Stimulated activated effector memory CD8-positive, alpha-beta T cell treated with anti-CD3 and anti-CD28 coated beads, Interleukin-12 subunit alpha, Interleukin-12 subunit beta, amount 100 ng/mL, for 72 hours (primary cell): ENCODE measurements at regions not wholly inside any gene's neighbourhood (a gene's known extent, or its start where the extent isn't known, plus 50 kb on each side); places are given as distances from the start of the nearest gene placed in this dataset.
"Not testable (repeated sequence)": the region's sequence is repeated elsewhere in the genome, so short reads cannot be mapped to it uniquely, and the experiment has no call there.

ENCODE experiments used
- ATAC-seq: fragments of 150-1000 bp; cut with Tn5 transposase; 2 replicates; pipeline ENCODE4 v1.10.0; 2021
- DNase-seq, 2 donors: peaks; one replicate each; pipeline ENCODE4 v3.0.0; 2021 to 2022; ENCODE audit warnings: low spot score in 2 of 2
- H3K27ac Mint-ChIP-seq: one replicate; pipeline ENCODE4 v1.8.0; 2022; ENCODE audit warnings: mild to moderate bottlenecking, mixed read lengths
- H3K36me3 Mint-ChIP-seq: one replicate; pipeline ENCODE4 v1.8.0; 2022; ENCODE audit warnings: mild to moderate bottlenecking, mixed read lengths
- H3K4me1 Mint-ChIP-seq: one replicate; pipeline ENCODE4 v1.8.0; 2022; ENCODE audit warnings: mixed read lengths
- H3K4me3 Mint-ChIP-seq: one replicate; pipeline ENCODE4 v1.8.0; 2022; ENCODE audit warnings: mild to moderate bottlenecking, mixed read lengths
- H3K9me3 Mint-ChIP-seq: one replicate; pipeline ENCODE4 v1.8.0; 2022; ENCODE audit warnings: mixed read lengths

GRCh38 chr12:67068761-67069450, 200.3 kb upstream of the CAND1 start:
- no peak overlapping the region for H3K27ac Mint-ChIP-seq
- H3K4me3 Mint-ChIP-seq: peak overlapping the region; percentile 72
- ATAC-seq (peak; percentile 67), DNase-seq (peak; percentile 11 to 51)
- H3K36me3 Mint-ChIP-seq: no peaks in the 10 kb centered on the region
- no peaks in the 10 kb centered on the region for H3K9me3 Mint-ChIP-seq
- H3K4me1 Mint-ChIP-seq: peaks cover 26% of the 10 kb centered on the region

- DNase-seq: peak in 1 of 2 donors; percentile 50
- H3K36me3 Mint-ChIP-seq: no peaks in the 10 kb centered on the region
- peak; percentile 69 for ATAC-seq
- peaks cover 26% of the 10 kb centered on the region for H3K4me1 Mint-ChIP-seq
- H3K9me3 Mint-ChIP-seq: no peaks in the 10 kb centered on the region
- H3K27ac Mint-ChIP-seq: no peak overlapping the region
- peak overlapping the region; percentile 72 for H3K4me3 Mint-ChIP-seq
Observed at GRCh38 chr12:67069451-67070306, 199.5 kb upstream of the CAND1 start.

DNA sequence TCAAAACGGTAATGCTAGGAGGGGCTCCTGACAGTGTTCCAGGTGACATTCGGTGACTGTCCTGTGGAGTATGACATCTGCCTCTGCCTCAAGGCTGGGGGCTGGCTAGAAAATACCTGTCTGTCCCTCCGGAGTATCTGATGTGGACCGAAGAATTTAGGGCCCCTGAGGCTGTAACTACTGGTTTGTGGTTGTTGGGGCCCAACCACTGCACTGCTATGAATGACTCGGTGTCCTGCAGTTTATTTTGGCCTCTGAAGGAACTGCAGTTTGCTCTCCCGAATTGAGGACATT, 198.9 kb upstream of the CAND1 start:
- H3K9me3 Mint-ChIP-seq: no peaks in the 10 kb centered on the region
- ATAC-seq (no peak), DNase-seq (no peak)
- H3K4me3 Mint-ChIP-seq: peak overlapping the region; percentile 72
- H3K36me3 Mint-ChIP-seq: no peaks in the 10 kb centered on the region
- no peak overlapping the region for H3K27ac Mint-ChIP-seq
- peaks cover 26% of the 10 kb centered on the region for H3K4me1 Mint-ChIP-seq

DNA sequence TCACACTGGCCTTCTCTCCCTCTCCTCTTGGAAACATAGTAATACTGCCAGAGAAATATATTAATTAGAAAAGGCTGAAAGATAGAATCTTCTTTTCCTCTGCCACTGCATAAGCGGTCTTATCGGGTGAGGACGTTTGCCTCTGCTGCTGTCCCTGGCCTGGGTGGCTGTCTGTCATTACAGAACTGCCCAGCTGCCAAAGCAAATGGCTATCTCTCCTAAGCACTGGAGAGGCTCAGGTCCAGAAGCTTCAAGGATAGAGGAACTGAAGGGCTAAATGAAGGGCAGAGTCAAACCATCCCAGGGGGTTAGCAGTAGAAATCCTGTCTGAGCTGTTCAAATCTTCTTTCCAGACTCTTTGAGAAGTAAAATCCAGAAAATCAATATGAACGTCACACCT, 198.6 kb upstream of the CAND1 start:
- ATAC-seq (no peak), DNase-seq (no peak)
- no peaks in the 10 kb centered on the region for H3K9me3 Mint-ChIP-seq
- H3K36me3 Mint-ChIP-seq: no peaks in the 10 kb centered on the region
- H3K27ac Mint-ChIP-seq: no peak overlapping the region
- H3K4me3 Mint-ChIP-seq: peak overlapping the region; percentile 72
- peaks cover 26% of the 10 kb centered on the region for H3K4me1 Mint-ChIP-seq

DNA sequence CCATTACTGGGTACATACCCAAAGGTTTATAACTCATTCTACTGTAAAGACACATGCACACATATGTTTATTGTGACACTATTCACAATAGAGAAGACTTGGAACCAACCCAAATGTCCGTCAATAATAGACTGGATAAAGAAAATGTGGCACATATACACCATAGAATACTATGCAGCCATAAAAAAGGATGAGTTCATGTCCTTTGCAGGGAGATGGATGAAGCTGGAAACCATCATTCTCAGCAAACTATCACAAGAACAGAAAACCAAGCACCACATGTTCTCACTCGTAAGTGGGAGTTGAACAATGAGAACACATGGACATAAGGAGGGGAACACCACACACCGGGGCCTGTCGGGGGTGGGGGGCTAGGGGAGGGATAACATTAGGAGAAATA, 196.9 kb upstream of the CAND1 start:
- ATAC-seq, DNase-seq, H3K4me3 Mint-ChIP-seq, H3K27ac Mint-ChIP-seq, H3K9me3 Mint-ChIP-seq, H3K36me3 Mint-ChIP-seq: not testable (repeated sequence)
- peaks cover 26% of the 10 kb centered on the region for H3K4me1 Mint-ChIP-seq

- Mint-ChIP-seq H3K27ac (no peak overlapping the region), H3K9me3 (no peaks in the 10 kb centered on the region), H3K36me3 (no peaks in the 10 kb centered on the region), H3K4me3 (no peak overlapping the region), H3K4me1 (peaks cover 18% of the 10 kb centered on the region)
- ATAC-seq (no peak), DNase-seq (no peak)
Observed at GRCh38 chr12:67073336-67073735, 195.8 kb upstream of the CAND1 start.

DNA sequence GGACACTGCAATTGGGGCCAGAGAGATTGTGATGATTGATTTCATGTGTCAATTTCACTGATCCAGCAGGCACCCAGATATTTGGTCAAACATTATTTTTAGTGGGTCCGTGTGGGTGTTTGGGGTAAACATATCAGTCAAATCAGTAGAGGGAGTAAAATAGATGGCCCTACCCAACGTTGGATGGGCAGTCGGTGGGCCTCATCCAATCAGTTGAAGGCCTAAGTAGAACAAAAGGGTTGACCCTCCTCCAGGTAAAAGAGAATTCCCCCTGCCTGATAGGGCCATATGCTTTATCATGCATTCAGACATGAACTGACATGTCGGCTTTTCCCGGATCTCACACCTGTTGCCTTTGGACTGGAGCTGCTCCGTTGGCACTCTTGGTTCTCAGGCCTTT, 195.1 kb upstream of the CAND1 start:
- H3K9me3 Mint-ChIP-seq: no peaks in the 10 kb centered on the region
- no peak for DNase-seq
- H3K27ac Mint-ChIP-seq: no peak overlapping the region
- H3K4me3 Mint-ChIP-seq: no peak overlapping the region
- H3K36me3 Mint-ChIP-seq: no peaks in the 10 kb centered on the region
- ATAC-seq: no peak
- H3K4me1 Mint-ChIP-seq: peaks cover 10% of the 10 kb centered on the region

- DNase-seq (no peak), ATAC-seq (peak; percentile 67)
- Mint-ChIP-seq H3K4me3 (no peak overlapping the region), H3K4me1 (no peaks in the 10 kb centered on the region), H3K36me3 (no peaks in the 10 kb centered on the region), H3K27ac (no peak overlapping the region), H3K9me3 (no peaks in the 10 kb centered on the region)
Observed at GRCh38 chr12:67077617-67078016, 191.5 kb upstream of the CAND1 start.

DNA sequence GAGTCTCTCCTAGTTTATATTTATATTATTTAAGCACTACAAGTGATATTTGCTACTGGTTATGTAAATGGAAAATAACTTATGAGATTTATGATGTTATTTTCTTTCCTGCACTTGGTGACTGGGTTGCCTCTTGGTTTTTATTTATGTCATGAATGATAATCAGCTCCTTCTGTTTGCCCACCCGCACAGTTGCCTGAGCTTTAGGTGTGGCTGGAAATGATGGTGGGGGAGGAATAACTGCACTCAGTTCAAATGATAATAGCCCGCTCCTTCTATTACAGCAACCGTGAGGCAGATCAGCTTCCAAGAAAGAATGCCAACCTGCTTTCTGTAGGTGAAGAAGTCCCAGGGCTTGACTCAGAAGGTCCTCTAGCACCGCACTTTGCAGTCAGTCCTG, 190.2 kb upstream of the CAND1 start:
- Mint-ChIP-seq H3K27ac (no peak overlapping the region), H3K4me1 (no peaks in the 10 kb centered on the region), H3K4me3 (no peak overlapping the region), H3K9me3 (no peaks in the 10 kb centered on the region), H3K36me3 (no peaks in the 10 kb centered on the region)
- ATAC-seq (no peak), DNase-seq (no peak)

- H3K4me1 Mint-ChIP-seq: no peaks in the 10 kb centered on the region
- ATAC-seq: no peak
- no peaks in the 10 kb centered on the region for H3K36me3 Mint-ChIP-seq
- no peak overlapping the region for H3K4me3 Mint-ChIP-seq
- no peak for DNase-seq
- H3K9me3 Mint-ChIP-seq: no peaks in the 10 kb centered on the region
- H3K27ac Mint-ChIP-seq: no peak overlapping the region
Observed at GRCh38 chr12:67080637-67081036, 188.5 kb upstream of the CAND1 start.

- Mint-ChIP-seq H3K4me3 (no peak overlapping the region), H3K9me3 (no peaks in the 10 kb centered on the region), H3K27ac (no peak overlapping the region), H3K36me3 (no peaks in the 10 kb centered on the region), H3K4me1 (no peaks in the 10 kb centered on the region)
- no peak for ATAC-seq
- no peak for DNase-seq
Observed at GRCh38 chr12:67082221-67082620, 186.9 kb upstream of the CAND1 start.

- Mint-ChIP-seq H3K4me3 (no peak overlapping the region), H3K27ac (no peak overlapping the region), H3K4me1 (no peaks in the 10 kb centered on the region), H3K9me3 (no peaks in the 10 kb centered on the region), H3K36me3 (no peaks in the 10 kb centered on the region)
- DNase-seq (no peak), ATAC-seq (no peak)
Observed at GRCh38 chr12:67085699-67086098, 183.5 kb upstream of the CAND1 start.

GRCh38 chr12:67086116-67086515, 183.0 kb upstream of the CAND1 start:
- ATAC-seq (no peak), DNase-seq (no peak)
- no peak overlapping the region for H3K4me3 Mint-ChIP-seq
- H3K9me3 Mint-ChIP-seq: no peaks in the 10 kb centered on the region
- H3K36me3 Mint-ChIP-seq: no peaks in the 10 kb centered on the region
- no peaks in the 10 kb centered on the region for H3K4me1 Mint-ChIP-seq
- no peak overlapping the region for H3K27ac Mint-ChIP-seq

GRCh38 chr12:67088401-67089118, 180.6 kb upstream of the CAND1 start:
- H3K27ac Mint-ChIP-seq: no peak overlapping the region

DNA sequence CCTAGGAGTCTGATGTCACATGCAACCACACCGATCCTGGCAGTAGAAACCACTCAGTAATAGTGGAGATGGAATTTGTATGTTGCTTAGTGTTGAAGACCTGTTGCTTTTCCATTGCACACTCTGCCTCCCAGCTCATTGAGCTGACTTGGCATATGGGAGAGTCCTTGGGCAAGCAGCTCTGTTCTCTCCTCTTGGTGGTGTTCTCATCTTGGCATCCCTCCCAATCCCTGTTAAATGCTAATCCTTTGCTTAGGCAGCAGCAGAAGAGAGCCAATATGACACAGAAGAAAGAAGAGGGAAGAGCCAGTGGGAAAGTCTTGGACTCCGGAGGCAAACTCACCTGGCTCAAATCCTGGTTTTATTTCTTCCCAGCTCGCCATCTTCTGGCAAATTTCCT, 178.0 kb upstream of the CAND1 start:
- ATAC-seq: no peak
- Mint-ChIP-seq H3K36me3 (no peaks in the 10 kb centered on the region), H3K9me3 (no peaks in the 10 kb centered on the region), H3K4me3 (no peak overlapping the region), H3K4me1 (no peaks in the 10 kb centered on the region), H3K27ac (no peak overlapping the region)
- no peak for DNase-seq

More at GRCh38 chr12:67088401-67089118, 180.6 kb upstream of the CAND1 start:
- DNase-seq: no peak
- H3K36me3 Mint-ChIP-seq: no peaks in the 10 kb centered on the region
- no peaks in the 10 kb centered on the region for H3K4me1 Mint-ChIP-seq
- ATAC-seq: no peak
- H3K4me3 Mint-ChIP-seq: no peak overlapping the region
- no peaks in the 10 kb centered on the region for H3K9me3 Mint-ChIP-seq

- H3K4me1 Mint-ChIP-seq: no peaks in the 10 kb centered on the region
- no peak overlapping the region for H3K4me3 Mint-ChIP-seq
- ATAC-seq: no peak
- no peaks in the 10 kb centered on the region for H3K36me3 Mint-ChIP-seq
- H3K27ac Mint-ChIP-seq: no peak overlapping the region
- H3K9me3 Mint-ChIP-seq: no peaks in the 10 kb centered on the region
- DNase-seq: no peak
Observed at GRCh38 chr12:67091678-67092077, 177.5 kb upstream of the CAND1 start.
